Choroid plexus epithelial cell (primary cell): ENCODE measurements at regions not wholly inside any gene's neighbourhood (a gene's known extent, or its start where the extent isn't known, plus 50 kb on each side); places are given as distances from the start of the nearest gene placed in this dataset.
A peak's percentile ranks its signal among the peaks of the same experiment; 100 is the strongest.
"Not testable (repeated sequence)": the region's sequence is repeated elsewhere in the genome, so short reads cannot be mapped to it uniquely, and the experiment has no call there.

ENCODE experiments used
- DNase-seq: peaks from one replicate; pipeline ENCODE4 v3.0.0-alpha.2; 2010; ENCODE audit warnings: low read depth
- H3K4me3 ChIP-seq: 2 replicates; pipeline ENCODE4 v1.5.1; 2011; ENCODE audit warnings: low read depth, mild to moderate bottlenecking, control low read depth, low read length, moderate library complexity
- TF ChIP-seq, protein P1 (sequence below): conservative IDR thresholded peaks from 2 replicates; pipeline ENCODE4 v1.5.1; 2011; ENCODE audit warnings: low read depth, mild to moderate bottlenecking, control low read depth, inconsistent platforms, low read length, moderate library complexity

DNA sequence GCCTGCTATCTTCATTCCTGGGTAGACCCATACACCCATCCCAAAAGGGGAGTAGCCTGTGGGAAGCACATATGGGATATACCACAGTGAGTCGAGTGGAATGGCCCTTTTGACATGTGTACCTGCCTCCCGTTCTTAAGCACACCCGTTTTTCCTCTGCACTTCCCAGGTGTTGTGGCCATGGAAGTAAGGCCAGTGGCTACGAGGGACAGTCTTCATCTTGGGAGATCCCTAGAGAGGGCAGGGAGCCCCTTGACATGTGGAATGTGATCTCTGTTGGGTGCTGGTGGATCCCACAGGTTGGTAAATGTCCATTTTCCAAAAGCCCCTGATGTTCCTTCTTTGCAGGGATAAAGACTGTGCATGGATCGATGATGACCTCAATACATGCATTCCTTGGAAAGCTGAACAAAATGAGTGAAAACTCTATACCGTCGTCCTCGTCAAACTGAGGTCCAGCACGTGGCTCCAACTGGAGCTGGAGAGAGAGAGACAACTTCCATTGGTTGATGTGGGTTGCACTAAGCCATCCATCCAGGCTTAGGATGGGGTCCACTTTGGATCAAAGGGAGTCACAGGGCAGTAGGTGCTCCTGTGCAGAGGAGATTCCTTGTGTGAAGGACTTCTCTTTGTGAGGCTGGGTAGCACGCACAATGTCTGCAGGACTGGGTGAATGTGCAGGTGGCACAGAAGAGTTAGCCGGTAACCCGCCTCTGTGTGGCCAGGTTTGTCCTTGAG is 136.8 kb downstream of the SNRPN start:
- TF ChIP-seq, protein P1, sequence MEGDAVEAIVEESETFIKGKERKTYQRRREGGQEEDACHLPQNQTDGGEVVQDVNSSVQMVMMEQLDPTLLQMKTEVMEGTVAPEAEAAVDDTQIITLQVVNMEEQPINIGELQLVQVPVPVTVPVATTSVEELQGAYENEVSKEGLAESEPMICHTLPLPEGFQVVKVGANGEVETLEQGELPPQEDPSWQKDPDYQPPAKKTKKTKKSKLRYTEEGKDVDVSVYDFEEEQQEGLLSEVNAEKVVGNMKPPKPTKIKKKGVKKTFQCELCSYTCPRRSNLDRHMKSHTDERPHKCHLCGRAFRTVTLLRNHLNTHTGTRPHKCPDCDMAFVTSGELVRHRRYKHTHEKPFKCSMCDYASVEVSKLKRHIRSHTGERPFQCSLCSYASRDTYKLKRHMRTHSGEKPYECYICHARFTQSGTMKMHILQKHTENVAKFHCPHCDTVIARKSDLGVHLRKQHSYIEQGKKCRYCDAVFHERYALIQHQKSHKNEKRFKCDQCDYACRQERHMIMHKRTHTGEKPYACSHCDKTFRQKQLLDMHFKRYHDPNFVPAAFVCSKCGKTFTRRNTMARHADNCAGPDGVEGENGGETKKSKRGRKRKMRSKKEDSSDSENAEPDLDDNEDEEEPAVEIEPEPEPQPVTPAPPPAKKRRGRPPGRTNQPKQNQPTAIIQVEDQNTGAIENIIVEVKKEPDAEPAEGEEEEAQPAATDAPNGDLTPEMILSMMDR = no peak
- no peak overlapping the region for H3K4me3 ChIP-seq
- no peak for DNase-seq

DNA sequence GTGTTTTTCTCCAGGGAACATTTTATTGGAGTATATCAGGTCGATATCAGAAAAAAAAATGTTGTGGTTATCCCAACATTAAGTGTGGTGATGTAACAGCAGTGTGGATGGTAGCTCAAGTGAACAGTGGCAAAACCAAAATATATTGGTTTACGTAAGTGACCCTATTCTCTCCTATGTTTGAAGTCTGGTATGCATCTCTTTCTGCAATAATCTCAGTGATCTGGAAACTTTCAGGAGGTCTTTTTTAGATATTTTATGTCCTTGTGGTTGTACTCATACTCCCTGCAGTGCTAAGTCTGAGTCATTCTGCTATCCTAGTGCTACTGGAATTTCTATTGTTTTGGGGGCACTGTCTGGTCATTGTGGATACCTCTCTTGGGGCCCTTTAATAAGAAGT is 137.9 kb downstream of the SNRPN start:
- no peak overlapping the region for H3K4me3 ChIP-seq
- DNase-seq = peak; percentile 54
- TF ChIP-seq, protein P1 = no peak

DNA sequence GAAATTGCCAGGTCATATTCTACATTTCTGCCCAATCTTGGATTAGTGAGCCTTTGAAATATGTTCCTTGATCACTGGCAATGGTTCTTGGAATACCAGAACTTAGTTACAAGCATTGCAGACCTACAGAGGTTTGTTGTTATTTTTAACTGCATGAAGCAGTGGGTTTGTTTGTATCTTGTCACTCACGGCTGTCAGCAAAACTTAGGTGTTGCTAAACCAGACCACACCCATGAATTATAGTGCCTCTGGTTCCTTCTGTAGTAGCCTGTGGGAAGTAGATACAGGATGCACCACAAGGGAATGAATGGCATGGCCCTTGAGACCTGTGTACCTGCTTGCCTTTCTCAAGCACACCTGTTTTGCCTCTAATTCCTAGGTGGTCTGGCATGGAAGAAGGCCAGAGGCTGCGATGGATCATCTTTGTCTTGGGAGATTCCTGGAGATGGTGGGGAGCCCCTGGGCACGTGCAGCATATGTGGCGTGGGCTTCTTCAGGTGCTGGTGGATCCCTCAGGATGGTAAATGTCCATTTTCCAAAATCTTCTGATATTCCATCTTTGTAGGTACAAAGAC is 138.8 kb downstream of the SNRPN start:
- DNase-seq = no peak
- TF ChIP-seq, protein P1 = no peak
- no peak overlapping the region for H3K4me3 ChIP-seq

DNA sequence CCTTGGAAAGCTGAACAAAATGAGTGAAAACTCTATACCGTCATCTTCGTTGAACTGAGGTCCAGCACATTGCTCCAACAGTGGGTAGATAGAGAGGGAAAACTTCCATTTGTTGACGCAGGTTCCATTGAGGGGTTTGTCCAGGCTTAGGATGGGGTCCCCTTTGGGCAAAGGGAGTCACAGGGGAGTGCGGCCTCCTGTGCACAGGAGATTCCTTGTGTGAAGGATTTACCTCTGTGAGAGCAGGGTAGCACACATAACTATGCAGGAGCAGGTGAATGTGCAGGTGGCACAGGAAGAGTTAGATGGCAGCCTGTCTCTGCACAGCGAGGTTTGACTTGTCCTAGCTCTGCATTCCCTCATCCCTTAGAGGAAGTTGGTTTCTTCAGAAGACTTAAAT is 139.3 kb downstream of the SNRPN start:
- no peak overlapping the region for H3K4me3 ChIP-seq
- TF ChIP-seq, protein P1 = no peak
- DNase-seq = no peak

DNA sequence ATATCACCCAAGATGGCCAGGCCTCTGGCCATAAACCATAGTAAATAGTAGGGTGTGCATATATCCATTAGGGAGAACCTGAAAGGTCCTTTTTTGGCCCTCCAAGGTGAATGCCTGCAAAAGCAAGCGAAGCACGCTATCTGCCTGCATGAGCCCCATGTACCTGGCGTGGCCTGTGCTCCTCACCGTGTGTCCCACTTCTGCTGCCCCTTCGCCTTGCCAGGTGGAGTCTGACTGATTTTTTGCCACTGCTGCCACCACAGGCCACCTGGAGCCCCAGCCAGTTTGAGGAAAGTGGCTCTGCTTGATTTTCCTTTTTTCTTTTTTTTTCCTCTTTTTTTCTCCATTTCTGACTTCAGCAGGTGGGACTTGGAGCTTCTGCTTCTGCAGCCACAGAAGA is 139.7 kb downstream of the SNRPN start:
- DNase-seq = no peak
- TF ChIP-seq, protein P1 = no peak

DNA sequence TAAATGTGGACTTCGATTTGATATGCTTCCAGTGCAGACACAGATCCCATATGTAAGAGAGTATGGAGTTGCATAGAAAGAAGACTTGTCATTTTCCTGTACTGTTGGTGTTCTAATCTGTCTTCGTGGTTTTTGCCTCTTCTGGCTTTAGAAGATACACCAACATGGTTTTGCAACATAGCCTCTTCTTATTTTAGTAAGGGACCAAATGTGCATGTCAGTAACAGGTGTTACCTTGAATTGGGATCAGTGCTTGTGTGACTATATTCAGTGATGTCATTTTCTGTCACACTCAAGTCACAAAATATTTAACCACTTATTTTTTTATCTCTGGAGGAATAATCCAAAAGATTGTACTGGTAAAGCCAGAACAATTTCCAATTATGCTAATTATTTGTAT is 140.4 kb downstream of the SNRPN start:
- TF ChIP-seq, protein P1 = no peak
- no peak for DNase-seq
- H3K4me3 ChIP-seq = no peak overlapping the region

More for the DNA sequence above, 139.7 kb downstream of the SNRPN start:
- no peak overlapping the region for H3K4me3 ChIP-seq

DNA sequence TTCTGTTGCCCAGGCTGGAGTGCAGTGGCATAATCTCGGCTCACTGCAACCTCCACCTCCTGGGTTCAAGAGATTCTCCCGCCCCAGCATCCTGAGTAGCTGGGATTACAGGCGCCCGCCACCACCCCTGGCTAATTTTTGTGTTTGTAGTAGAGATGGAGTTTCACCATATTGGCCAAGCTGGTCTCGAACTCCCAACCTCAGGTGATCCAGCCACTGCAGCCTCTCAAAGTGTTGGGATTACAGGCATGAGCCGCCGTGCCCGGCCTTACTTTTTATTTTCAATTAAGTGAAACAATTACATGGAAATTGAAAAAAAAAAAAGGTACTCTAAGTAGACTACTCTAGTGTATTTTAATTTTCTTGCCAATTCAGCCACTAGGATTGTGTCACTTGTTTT is 145.2 kb downstream of the SNRPN start:
- DNase-seq = not testable (repeated sequence)

More for the DNA sequence above, 145.2 kb downstream of the SNRPN start:
- not testable (repeated sequence) for H3K4me3 ChIP-seq
